Immature natural killer cell (primary cell): ENCODE measurements at regions not wholly inside any gene's neighbourhood (a gene's known extent, or its start where the extent isn't known, plus 50 kb on each side); places are given as distances from the start of the nearest gene placed in this dataset.

Source experiments
- DNase-seq, 3 donors: peaks; one replicate each; pipeline ENCODE4 v3.0.0; 2022; ENCODE audit warnings: mixed read lengths in 1 of 3
- H3K27ac Mint-ChIP-seq, 6 donors: one replicate each; pipeline ENCODE4 v1.8.0; 2020; ENCODE audit warnings: mixed read lengths in 6 of 6, mild to moderate bottlenecking in 5 of 6, inconsistent platforms in 4 of 6, moderate library complexity in 3 of 6
- H3K27me3 Mint-ChIP-seq, 3 donors: one replicate each; pipeline ENCODE4 v1.8.0; 2020 to 2021; ENCODE audit warnings: low read depth in 3 of 3, mild to moderate bottlenecking in 3 of 3, mixed read lengths in 3 of 3, moderate library complexity in 3 of 3, inconsistent platforms in 1 of 3
- H3K36me3 Mint-ChIP-seq, 3 donors: one replicate each; pipeline ENCODE4 v1.8.0; 2020; ENCODE audit warnings: mixed read lengths in 3 of 3, inconsistent platforms in 2 of 3, mild to moderate bottlenecking in 2 of 3
- H3K4me1 Mint-ChIP-seq, 2 donors: one replicate each; pipeline ENCODE4 v1.8.0; 2020; ENCODE audit warnings: inconsistent platforms in 2 of 2, mild to moderate bottlenecking in 2 of 2, mixed read lengths in 2 of 2, moderate library complexity in 1 of 2
- H3K4me3 Mint-ChIP-seq, 5 donors: one replicate each; pipeline ENCODE4 v1.8.0; 2020; ENCODE audit warnings: mild to moderate bottlenecking in 5 of 5, mixed read lengths in 5 of 5, inconsistent platforms in 3 of 5, moderate library complexity in 3 of 5
- H3K9me3 Mint-ChIP-seq, 6 donors: one replicate each; pipeline ENCODE4 v1.8.0; 2020; ENCODE audit warnings: mild to moderate bottlenecking in 6 of 6, mixed read lengths in 6 of 6, inconsistent platforms in 4 of 6, moderate library complexity in 3 of 6

DNA sequence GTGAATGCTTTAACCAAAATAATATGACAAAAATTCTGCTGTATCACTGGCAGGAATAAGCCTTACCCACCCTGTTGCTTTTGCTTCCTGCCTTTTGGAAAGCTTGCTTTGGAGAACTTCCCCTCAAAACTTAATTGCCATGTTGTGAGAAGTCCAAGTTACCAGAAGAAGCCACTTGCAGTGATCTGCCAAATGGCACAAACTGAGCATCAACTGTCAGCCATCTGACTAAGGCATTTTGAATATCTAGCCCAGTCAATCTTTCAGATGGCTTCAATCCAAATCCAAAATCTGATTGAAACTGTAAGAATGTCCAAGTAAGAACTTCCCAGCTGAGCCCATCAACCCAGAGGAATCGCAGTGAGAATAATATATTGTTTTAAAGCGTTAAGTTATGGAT, 216.5 kb upstream of the ZC3H15 start:
- no peak for DNase-seq
- Mint-ChIP-seq H3K4me3 (no peak overlapping the region), H3K27ac (no peak overlapping the region), H3K27me3 (peaks cover 0 to 2% (median 0%) of the 10 kb centered on the region in 3 donors), H3K36me3 (peaks cover 4 to 10% (median 7%) of the 10 kb centered on the region in 3 donors), H3K9me3 (peaks cover 22 to 74% (median 41%) of the 10 kb centered on the region in 6 donors), H3K4me1 (no peaks in the 10 kb centered on the region)

DNA sequence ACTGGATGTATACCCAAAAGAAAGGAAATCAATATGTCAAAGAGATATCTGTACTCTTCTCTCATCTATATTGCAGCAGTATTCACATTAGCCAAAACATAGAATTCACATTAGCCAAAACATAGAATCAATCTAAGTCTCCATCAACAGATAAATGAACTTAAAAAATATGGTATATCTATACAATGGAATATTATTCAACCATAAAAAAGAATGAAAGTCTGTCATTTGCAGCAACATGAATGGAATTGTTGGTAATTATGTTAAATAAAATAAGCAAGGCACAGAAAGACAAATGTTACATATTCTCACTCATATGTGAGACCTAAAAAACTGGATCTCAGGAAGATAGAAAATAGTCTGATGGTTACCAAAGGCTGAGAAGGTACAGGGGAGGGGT, 212.1 kb upstream of the ZC3H15 start:
- H3K4me3 Mint-ChIP-seq, result no peak overlapping the region
- peaks cover under 1 to 11% (median 5%) of the 10 kb centered on the region in 3 donors for H3K36me3 Mint-ChIP-seq
- H3K27me3 Mint-ChIP-seq, result peaks cover 0 to 5% (median 0%) of the 10 kb centered on the region in 3 donors
- H3K9me3 Mint-ChIP-seq, result peaks cover 6 to 42% (median 20%) of the 10 kb centered on the region in 6 donors
- H3K4me1 Mint-ChIP-seq, result no peaks in the 10 kb centered on the region
- no peak overlapping the region for H3K27ac Mint-ChIP-seq
- DNase-seq, result no peak

DNA sequence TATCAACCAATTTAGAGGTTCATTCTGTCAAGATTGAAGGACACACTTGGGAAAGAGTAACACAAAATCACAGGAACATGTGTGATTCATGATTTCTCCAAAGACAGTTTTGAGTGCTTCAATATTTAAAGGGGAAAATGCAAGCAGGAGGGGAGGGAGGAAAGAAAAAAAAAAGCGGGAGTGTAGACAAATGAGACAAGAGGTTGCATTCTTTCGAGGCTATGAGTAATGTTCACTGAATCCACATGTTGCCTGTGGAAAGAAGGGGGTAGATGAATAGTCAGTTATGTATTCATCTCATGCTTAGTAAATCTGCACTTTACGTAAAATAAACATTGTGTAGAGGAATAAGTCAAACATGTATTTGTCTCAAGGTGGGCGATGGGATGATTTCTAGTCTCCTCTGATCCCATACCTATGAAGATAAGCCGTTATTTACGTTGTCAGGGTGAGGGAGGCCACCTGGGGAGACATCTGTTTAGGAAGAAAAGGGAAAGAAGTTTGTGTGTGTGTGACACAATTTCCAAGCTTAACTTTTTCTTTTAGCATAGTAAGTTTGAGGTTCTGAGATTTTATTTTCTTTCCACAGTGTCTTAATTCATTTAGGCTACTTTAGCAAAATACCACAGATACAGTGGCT, 211.0 kb upstream of the ZC3H15 start:
- DNase-seq, result no peak
- peaks cover 0 to 9% (median 4%) of the 10 kb centered on the region in 3 donors for H3K36me3 Mint-ChIP-seq
- no peak overlapping the region for H3K4me3 Mint-ChIP-seq
- H3K4me1 Mint-ChIP-seq, result no peaks in the 10 kb centered on the region
- peaks cover 11 to 38% (median 20%) of the 10 kb centered on the region in 6 donors for H3K9me3 Mint-ChIP-seq
- peaks cover 0 to 5% (median 0%) of the 10 kb centered on the region in 3 donors for H3K27me3 Mint-ChIP-seq
- H3K27ac Mint-ChIP-seq, result no peak overlapping the region

DNA sequence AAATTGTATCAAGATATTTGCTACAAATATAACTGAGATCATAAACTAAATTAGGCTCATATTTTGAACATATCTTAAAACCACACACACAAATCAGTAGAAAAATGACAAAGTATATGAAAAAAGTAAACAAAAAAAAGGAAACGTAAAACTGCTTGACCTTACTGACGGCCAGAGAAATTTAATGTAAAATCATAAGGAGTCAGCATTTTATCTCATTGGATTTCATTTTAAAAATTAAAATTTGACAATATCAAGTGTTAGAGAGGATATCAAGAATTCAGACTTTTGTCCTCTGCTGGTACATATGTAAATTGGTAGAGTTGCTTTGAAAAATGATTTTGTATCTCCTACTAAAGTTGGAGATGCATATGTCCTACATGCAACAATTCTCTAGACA, 209.2 kb upstream of the ZC3H15 start:
- peaks cover 0 to 5% (median 0%) of the 10 kb centered on the region in 3 donors for H3K27me3 Mint-ChIP-seq
- no peak overlapping the region for H3K4me3 Mint-ChIP-seq
- DNase-seq, result no peak
- H3K4me1 Mint-ChIP-seq, result no peaks in the 10 kb centered on the region
- no peak overlapping the region for H3K27ac Mint-ChIP-seq
- H3K9me3 Mint-ChIP-seq, result peaks cover 17 to 46% (median 25%) of the 10 kb centered on the region in 6 donors
- H3K36me3 Mint-ChIP-seq, result peaks cover 0 to 15% (median 4%) of the 10 kb centered on the region in 3 donors

DNA sequence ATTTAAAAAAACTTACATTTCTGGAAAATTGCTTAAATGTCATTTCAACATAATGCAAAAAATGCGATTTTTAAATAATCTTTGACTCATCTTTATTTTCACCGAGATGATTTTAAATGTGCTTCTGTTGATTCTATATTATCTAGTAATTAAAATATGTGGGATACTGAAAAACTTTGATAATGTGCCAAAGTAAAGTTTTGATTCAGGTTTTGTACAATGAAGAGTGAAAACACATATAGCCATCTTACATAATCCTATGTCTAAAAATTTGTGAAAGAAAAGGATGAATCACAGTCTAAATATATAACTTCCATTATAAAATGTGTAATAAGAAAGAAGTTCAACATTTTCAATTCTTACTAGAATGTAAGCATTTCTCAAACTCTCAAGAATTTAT, 204.3 kb upstream of the ZC3H15 start:
- no peak for DNase-seq
- H3K4me3 Mint-ChIP-seq, result no peak overlapping the region
- peaks cover 0 to 6% (median 0%) of the 10 kb centered on the region in 3 donors for H3K36me3 Mint-ChIP-seq
- H3K9me3 Mint-ChIP-seq, result peaks cover 8 to 25% (median 16%) of the 10 kb centered on the region in 6 donors
- no peaks in the 10 kb centered on the region for H3K4me1 Mint-ChIP-seq
- no peaks in the 10 kb centered on the region for H3K27me3 Mint-ChIP-seq
- no peak overlapping the region for H3K27ac Mint-ChIP-seq

DNA sequence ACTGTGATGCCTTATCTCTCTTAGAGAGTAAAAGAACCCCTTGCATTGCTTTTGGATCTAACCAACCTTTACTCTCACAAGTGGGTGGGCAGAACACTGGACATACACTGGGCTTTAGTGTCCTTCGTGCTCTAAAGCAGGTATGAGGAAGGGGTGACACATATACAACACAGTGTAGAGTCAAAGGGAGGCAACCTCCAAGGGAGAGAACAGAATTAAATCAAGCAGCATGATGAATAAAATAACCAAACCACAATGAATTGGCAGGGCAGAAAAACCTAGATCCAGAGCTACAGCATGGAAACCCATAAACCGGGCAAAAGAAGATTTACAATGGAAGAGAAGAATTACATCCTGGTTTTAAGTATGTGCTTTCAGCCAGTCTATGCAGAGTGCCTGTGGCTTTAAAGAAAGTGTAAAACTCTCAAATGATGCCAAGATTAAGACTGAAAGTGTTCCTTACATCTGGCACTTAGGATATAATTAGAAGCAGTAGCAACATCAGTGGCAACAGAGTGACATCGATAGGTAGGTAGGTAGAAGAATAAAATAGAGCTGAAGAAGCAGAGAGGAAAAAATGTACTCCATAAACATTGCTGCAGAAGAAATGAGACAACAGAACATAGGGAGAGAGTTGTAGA, 191.7 kb upstream of the ZC3H15 start:
- DNase-seq, result no peak
- H3K4me1 Mint-ChIP-seq, result no peaks in the 10 kb centered on the region
- peaks cover 0 to 2% (median 0%) of the 10 kb centered on the region in 3 donors for H3K27me3 Mint-ChIP-seq
- H3K36me3 Mint-ChIP-seq, result peaks cover 4 to 8% (median 7%) of the 10 kb centered on the region in 3 donors
- H3K27ac Mint-ChIP-seq, result no peak overlapping the region
- no peak overlapping the region for H3K4me3 Mint-ChIP-seq
- H3K9me3 Mint-ChIP-seq, result peaks cover 6 to 36% (median 7%) of the 10 kb centered on the region in 6 donors

DNA sequence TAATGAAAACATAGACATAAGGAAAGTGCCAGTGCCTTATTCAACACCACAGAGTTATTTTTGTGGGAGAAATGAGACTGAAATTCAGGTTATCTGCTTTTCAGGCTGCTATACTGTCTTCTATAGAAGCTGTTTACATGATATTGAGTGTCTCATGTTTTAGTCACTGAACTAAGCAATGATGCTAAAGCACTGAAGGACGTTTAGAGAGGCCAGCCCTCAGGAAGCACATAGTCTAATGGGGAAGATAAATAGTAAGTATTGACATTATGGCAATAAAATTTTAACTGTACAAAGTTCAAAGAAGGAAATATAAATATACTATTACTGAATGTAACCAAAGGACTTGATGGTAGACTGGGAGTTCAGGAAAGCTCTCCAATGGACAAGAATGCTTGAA, 186.4 kb upstream of the ZC3H15 start:
- no peak for DNase-seq
- Mint-ChIP-seq H3K9me3 (peaks cover 4 to 26% (median 7%) of the 10 kb centered on the region in 6 donors), H3K36me3 (peaks cover 0 to 20% (median 16%) of the 10 kb centered on the region in 3 donors), H3K4me1 (no peaks in the 10 kb centered on the region), H3K27me3 (no peaks in the 10 kb centered on the region), H3K4me3 (no peak overlapping the region), H3K27ac (no peak overlapping the region)

DNA sequence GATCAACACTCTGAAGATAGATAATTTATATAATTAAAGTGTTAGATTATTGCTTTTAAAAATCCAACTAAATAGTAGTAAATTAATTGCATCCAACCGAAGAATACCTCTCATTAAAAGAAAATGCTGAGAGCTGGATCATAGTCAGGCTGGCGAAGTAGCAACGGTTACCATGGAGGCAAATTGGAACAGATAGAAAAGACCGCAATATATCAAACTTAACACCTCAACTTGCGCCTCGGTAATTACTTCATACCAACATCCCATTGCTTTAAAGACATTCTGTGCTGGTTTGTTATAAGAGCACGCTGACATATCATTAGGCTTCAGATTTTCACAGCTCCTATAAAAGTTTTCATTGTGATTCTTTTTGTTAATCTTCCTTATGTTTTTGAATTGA, 183.8 kb upstream of the ZC3H15 start:
- Mint-ChIP-seq H3K4me1 (no peaks in the 10 kb centered on the region), H3K36me3 (peaks cover 0 to 26% (median 19%) of the 10 kb centered on the region in 3 donors), H3K4me3 (no peak overlapping the region), H3K9me3 (peaks cover 4 to 28% (median 8%) of the 10 kb centered on the region in 6 donors), H3K27ac (no peak overlapping the region), H3K27me3 (no peaks in the 10 kb centered on the region)
- DNase-seq, result no peak

DNA sequence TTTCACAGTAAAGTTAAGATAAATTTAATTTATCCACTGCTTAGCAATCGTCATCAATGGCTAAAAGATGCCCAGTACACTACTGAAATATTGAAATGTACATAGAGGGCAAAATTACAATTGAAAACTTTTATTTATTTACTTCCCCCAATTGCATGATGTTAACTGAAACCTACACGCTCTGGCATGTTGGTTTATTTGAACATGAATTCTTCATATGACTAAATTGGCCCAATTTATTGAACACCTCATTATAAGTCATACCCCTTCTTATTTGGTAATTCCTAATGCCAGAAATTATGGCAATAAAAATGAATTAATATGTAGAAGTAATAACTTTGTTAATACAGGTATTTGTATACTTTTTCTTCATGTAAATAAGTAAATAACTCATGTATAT, 183.0 kb upstream of the ZC3H15 start:
- DNase-seq, result no peak
- H3K36me3 Mint-ChIP-seq, result peaks cover 6 to 31% (median 18%) of the 10 kb centered on the region in 3 donors
- H3K27ac Mint-ChIP-seq, result no peak overlapping the region
- H3K9me3 Mint-ChIP-seq, result peaks cover 4 to 27% (median 7%) of the 10 kb centered on the region in 6 donors
- H3K27me3 Mint-ChIP-seq, result no peaks in the 10 kb centered on the region
- H3K4me3 Mint-ChIP-seq, result no peak overlapping the region
- no peaks in the 10 kb centered on the region for H3K4me1 Mint-ChIP-seq

DNA sequence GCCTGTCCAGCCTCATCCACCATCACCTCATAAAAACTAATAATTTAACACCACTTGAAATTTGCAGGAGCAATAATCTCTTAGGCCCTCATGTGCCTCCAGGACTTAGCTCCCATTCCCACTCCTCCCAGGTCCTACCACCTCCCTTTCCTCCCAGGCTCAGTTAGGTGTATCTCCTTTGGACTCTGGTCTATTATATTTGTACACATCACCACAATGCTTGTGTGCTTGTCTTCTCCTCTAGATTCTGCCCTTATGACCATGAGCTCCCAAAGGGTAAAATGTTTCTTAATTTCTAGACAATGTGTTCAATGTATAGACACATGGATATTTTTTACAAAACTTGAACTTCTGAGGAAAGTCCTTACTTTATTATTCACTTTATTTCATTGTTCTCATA, 182.0 kb upstream of the ZC3H15 start:
- no peak overlapping the region for H3K4me3 Mint-ChIP-seq
- peaks cover 13 to 25% (median 14%) of the 10 kb centered on the region in 3 donors for H3K36me3 Mint-ChIP-seq
- H3K4me1 Mint-ChIP-seq, result no peaks in the 10 kb centered on the region
- H3K9me3 Mint-ChIP-seq, result peaks cover 0 to 22% (median 5%) of the 10 kb centered on the region in 6 donors
- DNase-seq, result no peak
- no peaks in the 10 kb centered on the region for H3K27me3 Mint-ChIP-seq
- no peak overlapping the region for H3K27ac Mint-ChIP-seq

DNA sequence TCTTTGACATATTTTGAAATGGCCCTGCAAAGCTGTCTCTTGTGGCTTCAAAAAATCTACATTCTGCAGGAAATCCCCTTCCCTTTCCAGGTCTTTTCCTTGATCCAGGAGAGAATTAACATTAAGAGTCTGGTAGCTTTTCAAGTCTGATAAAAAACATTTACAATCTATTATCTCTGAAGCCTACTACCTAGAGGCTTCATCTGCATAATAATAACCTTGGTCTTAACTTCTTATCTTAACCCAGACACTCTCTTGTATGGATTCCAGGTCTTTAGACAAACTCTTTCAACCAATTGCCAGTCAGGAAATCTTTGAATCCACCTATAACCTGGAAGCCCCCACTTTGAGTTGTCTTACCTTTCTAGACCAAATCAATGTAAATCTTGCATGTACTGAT, 179.3 kb upstream of the ZC3H15 start:
- Mint-ChIP-seq H3K4me1 (no peaks in the 10 kb centered on the region), H3K27me3 (no peaks in the 10 kb centered on the region), H3K36me3 (peaks cover 11 to 27% (median 23%) of the 10 kb centered on the region in 3 donors), H3K27ac (no peak overlapping the region), H3K4me3 (no peak overlapping the region), H3K9me3 (peaks cover 4 to 32% (median 9%) of the 10 kb centered on the region in 6 donors)
- DNase-seq, result no peak

DNA sequence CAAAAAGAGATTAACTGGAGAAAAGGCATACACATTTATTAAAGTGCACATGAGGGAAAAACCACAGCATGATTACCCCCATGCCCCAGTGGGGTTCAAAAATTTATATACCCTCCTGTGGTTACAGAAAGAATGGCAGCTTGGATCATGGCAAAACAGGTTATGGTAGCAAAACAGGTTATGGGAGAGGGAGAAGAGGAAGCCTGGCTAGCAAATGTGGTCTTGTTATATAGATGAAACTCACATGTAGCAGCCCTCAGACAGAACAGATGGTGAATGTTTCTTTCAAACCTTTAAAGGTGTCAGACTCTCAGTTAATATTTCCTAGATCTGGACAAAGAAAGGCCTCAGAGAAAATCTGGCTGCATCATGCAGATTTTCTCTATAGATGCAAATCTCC, 178.2 kb upstream of the ZC3H15 start:
- Mint-ChIP-seq H3K27ac (no peak overlapping the region), H3K4me1 (no peaks in the 10 kb centered on the region), H3K9me3 (peaks cover 13 to 43% (median 20%) of the 10 kb centered on the region in 6 donors), H3K27me3 (no peaks in the 10 kb centered on the region), H3K4me3 (no peak overlapping the region), H3K36me3 (peaks cover 22 to 33% (median 30%) of the 10 kb centered on the region in 3 donors)
- DNase-seq, result no peak

DNA sequence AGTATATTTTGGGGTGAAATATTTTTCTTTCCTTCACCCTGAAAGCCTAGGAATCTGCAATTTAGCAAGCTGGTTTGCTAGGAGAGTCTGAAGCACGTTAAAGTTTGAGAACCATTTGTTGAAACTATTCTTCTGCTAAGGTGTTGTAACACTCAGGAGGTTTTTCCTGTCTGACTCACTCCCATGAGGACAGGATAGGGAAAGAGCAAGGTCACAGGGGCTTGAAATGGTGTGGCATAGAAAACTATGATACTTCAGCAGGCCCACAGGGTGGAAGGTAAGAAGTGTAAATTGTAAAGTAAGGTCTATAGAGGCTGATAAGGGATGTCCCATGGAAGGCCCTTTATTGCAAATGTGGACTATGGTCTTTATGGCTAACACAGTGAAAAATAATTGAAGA, 177.7 kb upstream of the ZC3H15 start:
- no peaks in the 10 kb centered on the region for H3K4me1 Mint-ChIP-seq
- H3K27me3 Mint-ChIP-seq, result no peaks in the 10 kb centered on the region
- no peak for DNase-seq
- peaks cover 22 to 33% (median 30%) of the 10 kb centered on the region in 3 donors for H3K36me3 Mint-ChIP-seq
- peaks cover 17 to 44% (median 21%) of the 10 kb centered on the region in 6 donors for H3K9me3 Mint-ChIP-seq
- no peak overlapping the region for H3K4me3 Mint-ChIP-seq
- H3K27ac Mint-ChIP-seq, result no peak overlapping the region

DNA sequence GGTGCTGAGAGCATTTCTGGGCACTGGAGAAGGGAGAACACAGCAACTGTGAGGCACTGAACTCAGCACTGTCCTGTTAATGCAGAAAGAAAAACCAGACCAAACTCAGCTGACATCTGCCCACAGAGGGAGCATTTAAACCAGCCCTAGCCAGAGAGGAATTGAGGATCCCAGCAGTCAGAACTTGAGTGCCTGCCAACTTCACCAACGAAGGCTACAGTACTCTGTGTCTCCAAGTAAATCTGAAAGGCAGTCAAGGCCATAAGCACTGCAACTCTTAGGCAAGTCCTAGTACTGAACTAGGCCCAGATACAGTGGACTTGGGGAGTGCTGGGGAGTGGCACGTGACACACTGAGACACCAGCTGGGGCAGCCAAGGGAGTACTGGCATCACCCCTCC, 176.2 kb upstream of the ZC3H15 start:
- Mint-ChIP-seq H3K4me1 (no peaks in the 10 kb centered on the region), H3K9me3 (peaks cover 20 to 46% (median 24%) of the 10 kb centered on the region in 6 donors), H3K27ac (no peak overlapping the region), H3K36me3 (peaks cover 23 to 33% (median 29%) of the 10 kb centered on the region in 3 donors), H3K27me3 (no peaks in the 10 kb centered on the region), H3K4me3 (no peak overlapping the region)
- DNase-seq, result no peak
